Vagina (tissue), 2 donors: ENCODE measurements at regions not wholly inside any gene's neighbourhood (a gene's known extent, or its start where the extent isn't known, plus 50 kb on each side); places are given as distances from the start of the nearest gene placed in this dataset.

ENCODE experiments used
- DNase-seq, 2 donors: peaks; one replicate each; pipeline ENCODE4 v3.0.0-alpha.2; 2017; ENCODE audit errors: extremely low spot score in 2 of 2
- H3K27ac ChIP-seq: fragments of 200-600 bp; sonication (generic); one replicate; pipeline ENCODE4 v1.5.1; 2019
- H3K27me3 ChIP-seq: fragments of 200-600 bp; sonication (generic); one replicate; pipeline ENCODE4 v1.5.1; 2019
- H3K36me3 ChIP-seq, 2 donors: fragments of 200-600 bp; sonication (generic); one replicate each; pipeline ENCODE4 v1.5.1; 2017 to 2019
- H3K4me1 ChIP-seq: fragments of 200-600 bp; sonication (generic); one replicate; pipeline ENCODE4 v1.5.1; 2019
- H3K4me3 ChIP-seq, 2 donors: fragments of 200-600 bp; sonication (generic); 1 replicate in 1 of 2; 2 replicates in 1 of 2; pipeline ENCODE4 v1.5.1; 2016 to 2019
- H3K9me3 ChIP-seq: fragments of 200-600 bp; sonication (generic); one replicate; pipeline ENCODE4 v1.5.1; 2019
- POLR2A ChIP-seq, 2 donors: fragments of 450-650 bp; IDR thresholded peaks; one replicate each; pipeline ENCODE4 v1.6.1; 2017; ENCODE audit warnings: antibody characterized with exemption in 2 of 2, mild to moderate bottlenecking in 2 of 2, moderate library complexity in 2 of 2
- POLR2AphosphoS5 ChIP-seq, 2 donors: sonication (generic); formaldehyde crosslinking; IDR thresholded peaks; one replicate each; pipeline ENCODE4 v1.9.0; 2017; ENCODE audit warnings: antibody characterized with exemption in 2 of 2, mild to moderate bottlenecking in 2 of 2, low read depth in 1 of 2; ENCODE audit not compliant: insufficient read depth in 1 of 2
- intact Hi-C: fragments of 100-400 bp; cut with DNase I; formaldehyde crosslinking; loops from one replicate; pipeline ENCODE4 v1.15.1; 2023
- TF ChIP-seq, protein P1 (sequence below), 3 experiments: fragments of 450-650 bp in 2 of 3; fragments of 200-600 bp in 1 of 3; sonication (generic) in 1 of 3; IDR thresholded peaks; one replicate each; pipeline ENCODE4 v1.5.1; 2017 to 2019; ENCODE audit warnings: antibody characterized with exemption in 3 of 3, mild to moderate bottlenecking in 2 of 3, moderate library complexity in 2 of 3

- peaks cover 36% of the 10 kb centered on the region for H3K4me1 ChIP-seq
- intact Hi-C loops, result no loop called here
Measured at GRCh38 chr1:201746156-201746555, 82.8 kb upstream of the IPO9 start.

GRCh38 chr1:201747261-201747660 is 81.7 kb upstream of the IPO9 start:
- intact Hi-C loops, result no loop called here
- no peak for DNase-seq
- H3K4me1 ChIP-seq, result peaks cover 32% of the 10 kb centered on the region
- H3K27ac ChIP-seq, result no peak overlapping the region
- H3K9me3 ChIP-seq, result no peaks in the 10 kb centered on the region
- H3K27me3 ChIP-seq, result no peaks in the 10 kb centered on the region
- no peak overlapping the region for H3K4me3 ChIP-seq
- TF ChIP-seq, protein P1, sequence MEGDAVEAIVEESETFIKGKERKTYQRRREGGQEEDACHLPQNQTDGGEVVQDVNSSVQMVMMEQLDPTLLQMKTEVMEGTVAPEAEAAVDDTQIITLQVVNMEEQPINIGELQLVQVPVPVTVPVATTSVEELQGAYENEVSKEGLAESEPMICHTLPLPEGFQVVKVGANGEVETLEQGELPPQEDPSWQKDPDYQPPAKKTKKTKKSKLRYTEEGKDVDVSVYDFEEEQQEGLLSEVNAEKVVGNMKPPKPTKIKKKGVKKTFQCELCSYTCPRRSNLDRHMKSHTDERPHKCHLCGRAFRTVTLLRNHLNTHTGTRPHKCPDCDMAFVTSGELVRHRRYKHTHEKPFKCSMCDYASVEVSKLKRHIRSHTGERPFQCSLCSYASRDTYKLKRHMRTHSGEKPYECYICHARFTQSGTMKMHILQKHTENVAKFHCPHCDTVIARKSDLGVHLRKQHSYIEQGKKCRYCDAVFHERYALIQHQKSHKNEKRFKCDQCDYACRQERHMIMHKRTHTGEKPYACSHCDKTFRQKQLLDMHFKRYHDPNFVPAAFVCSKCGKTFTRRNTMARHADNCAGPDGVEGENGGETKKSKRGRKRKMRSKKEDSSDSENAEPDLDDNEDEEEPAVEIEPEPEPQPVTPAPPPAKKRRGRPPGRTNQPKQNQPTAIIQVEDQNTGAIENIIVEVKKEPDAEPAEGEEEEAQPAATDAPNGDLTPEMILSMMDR (IDR thresholded peaks at IDR 0.05), result no peak
- TF ChIP-seq POLR2A (IDR thresholded peaks at IDR 0.05) (no peak), POLR2AphosphoS5 (IDR thresholded peaks at IDR 0.05; ENCODE audit: insufficient read depth in 1 of 2, low read depth in 1 of 2) (no peak)
- H3K36me3 ChIP-seq, result no peaks in the 10 kb centered on the region

More at GRCh38 chr1:201746156-201746555, 82.8 kb upstream of the IPO9 start:
- H3K27ac ChIP-seq, result no peak overlapping the region
- no peaks in the 10 kb centered on the region for H3K27me3 ChIP-seq
- no peaks in the 10 kb centered on the region for H3K36me3 ChIP-seq
- DNase-seq, result no peak
- no peaks in the 10 kb centered on the region for H3K9me3 ChIP-seq
- TF ChIP-seq, protein P1 (IDR thresholded peaks at IDR 0.05), result no peak
- no peak for TF ChIP-seq POLR2AphosphoS5 (IDR thresholded peaks at IDR 0.05; ENCODE audit: insufficient read depth in 1 of 2, low read depth in 1 of 2)
- no peak for TF ChIP-seq POLR2A (IDR thresholded peaks at IDR 0.05)
- no peak overlapping the region for H3K4me3 ChIP-seq

DNA sequence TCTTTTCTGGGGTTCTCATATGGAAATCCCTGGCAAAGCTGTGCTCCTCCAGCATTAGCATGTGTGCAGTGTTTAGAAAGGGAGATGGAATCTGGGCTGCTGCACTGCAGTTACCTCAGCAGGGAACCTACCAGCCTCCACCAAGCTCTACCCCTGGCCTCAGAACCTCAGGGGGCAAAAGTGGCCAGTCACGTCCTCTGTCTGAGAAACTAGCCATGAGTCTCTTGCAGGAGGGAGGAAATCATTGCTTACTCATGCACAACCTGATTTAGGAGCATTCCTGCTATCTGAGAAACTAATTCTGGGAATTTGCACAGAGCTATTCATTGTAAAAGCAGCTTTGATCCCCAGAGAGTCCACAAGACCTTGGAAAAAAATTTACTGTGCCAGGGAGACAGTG is 80.6 kb upstream of the IPO9 start:
- H3K4me1 ChIP-seq, result peaks cover 35% of the 10 kb centered on the region
- intact Hi-C loops, result no loop called here

GRCh38 chr1:201749059-201749690 is 79.8 kb upstream of the IPO9 start:
- no peak for TF ChIP-seq POLR2A (IDR thresholded peaks at IDR 0.05)
- TF ChIP-seq, protein P1 (IDR thresholded peaks at IDR 0.05), result no peak
- TF ChIP-seq POLR2AphosphoS5 (IDR thresholded peaks at IDR 0.05; ENCODE audit: insufficient read depth in 1 of 2, low read depth in 1 of 2), result no peak

More for the DNA sequence above, 80.6 kb upstream of the IPO9 start:
- no peak overlapping the region for H3K27ac ChIP-seq
- H3K36me3 ChIP-seq, result no peaks in the 10 kb centered on the region
- no peaks in the 10 kb centered on the region for H3K9me3 ChIP-seq
- H3K4me3 ChIP-seq, result no peak overlapping the region
- no peak for DNase-seq
- TF ChIP-seq POLR2AphosphoS5 (IDR thresholded peaks at IDR 0.05; ENCODE audit: insufficient read depth in 1 of 2, low read depth in 1 of 2), result no peak
- no peak for TF ChIP-seq POLR2A (IDR thresholded peaks at IDR 0.05)
- TF ChIP-seq, protein P1 (IDR thresholded peaks at IDR 0.05), result no peak
- H3K27me3 ChIP-seq, result no peaks in the 10 kb centered on the region

GRCh38 chr1:201750120-201750519 is 78.8 kb upstream of the IPO9 start:
- no peak for DNase-seq
- peaks cover 49% of the 10 kb centered on the region for H3K4me1 ChIP-seq
- TF ChIP-seq, protein P1 (IDR thresholded peaks at IDR 0.05), result no peak
- TF ChIP-seq POLR2A (IDR thresholded peaks at IDR 0.05) (no peak), POLR2AphosphoS5 (IDR thresholded peaks at IDR 0.05; ENCODE audit: insufficient read depth in 1 of 2, low read depth in 1 of 2) (no peak)
- H3K4me3 ChIP-seq, result no peak overlapping the region
- H3K9me3 ChIP-seq, result no peaks in the 10 kb centered on the region
- H3K27ac ChIP-seq, result no peak overlapping the region
- no peaks in the 10 kb centered on the region for H3K27me3 ChIP-seq
- H3K36me3 ChIP-seq, result no peaks in the 10 kb centered on the region
- intact Hi-C loops, result no loop called here

More at GRCh38 chr1:201749059-201749690, 79.8 kb upstream of the IPO9 start:
- no peak overlapping the region for H3K27ac ChIP-seq
- intact Hi-C loops, result no loop called here
- no peak for DNase-seq
- H3K36me3 ChIP-seq, result no peaks in the 10 kb centered on the region
- no peaks in the 10 kb centered on the region for H3K9me3 ChIP-seq
- no peak overlapping the region for H3K4me3 ChIP-seq
- peaks cover 44% of the 10 kb centered on the region for H3K4me1 ChIP-seq
- H3K27me3 ChIP-seq, result no peaks in the 10 kb centered on the region
